ENCODE measurements at regions not wholly inside any gene's neighbourhood (a gene's known extent, or its start where the extent isn't known, plus 50 kb on each side); places are given as distances from the start of the nearest gene placed in this dataset.

DNA sequence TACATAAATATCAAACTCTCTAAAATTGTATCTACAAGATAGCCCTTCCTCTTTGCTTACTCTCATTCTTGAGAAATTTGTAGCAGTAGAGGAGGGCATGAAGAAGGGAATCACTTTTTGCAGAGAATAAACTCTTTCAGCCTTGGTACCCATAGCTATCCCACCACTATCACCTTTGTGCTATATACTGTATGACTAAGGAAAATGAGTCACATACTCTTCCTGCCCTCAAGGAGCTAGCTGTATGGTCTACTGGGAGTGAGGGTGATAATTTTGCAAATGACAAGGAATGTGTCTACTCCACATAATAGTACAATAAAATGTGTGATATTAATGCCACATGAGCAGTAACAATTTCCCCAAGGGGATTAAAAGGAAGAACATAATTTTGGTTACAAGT lies 184.6 kb upstream of the WSB1 start:
- Histone ChIP-seq H3K4me3 (ENCODE audit: low read length) (no peak overlapping the region), H4K20me1 (ENCODE audit: insufficient read depth) (no peaks in the 10 kb centered on the region), H3K9me3 (ENCODE audit: low read length) (peaks cover 3% of the 10 kb centered on the region), H3K4me2 (ENCODE audit: low read length) (no peak overlapping the region), H3K27me3 (ENCODE audit: insufficient read depth, low read depth, low read length) (no peaks in the 10 kb centered on the region), H3K79me2 (replicated peaks; ENCODE audit: insufficient read depth, low read length) (no peaks in the 10 kb centered on the region), H2AFZ (ENCODE audit: low read depth, low read length) (no peak overlapping the region), H3K9ac (ENCODE audit: low read length) (no peak overlapping the region), H3F3A (ENCODE audit: insufficient read depth, low read length, poor library complexity, severe bottlenecking) (no peaks in the 10 kb centered on the region), H3K36me3 (ENCODE audit: insufficient read depth, low read length) (no peaks in the 10 kb centered on the region), H3K9me2 (ENCODE audit: insufficient read depth, low read length) (no peaks in the 10 kb centered on the region), H3K27ac (ENCODE audit: low read length) (no peak overlapping the region)
- TF ChIP-seq, protein P1, sequence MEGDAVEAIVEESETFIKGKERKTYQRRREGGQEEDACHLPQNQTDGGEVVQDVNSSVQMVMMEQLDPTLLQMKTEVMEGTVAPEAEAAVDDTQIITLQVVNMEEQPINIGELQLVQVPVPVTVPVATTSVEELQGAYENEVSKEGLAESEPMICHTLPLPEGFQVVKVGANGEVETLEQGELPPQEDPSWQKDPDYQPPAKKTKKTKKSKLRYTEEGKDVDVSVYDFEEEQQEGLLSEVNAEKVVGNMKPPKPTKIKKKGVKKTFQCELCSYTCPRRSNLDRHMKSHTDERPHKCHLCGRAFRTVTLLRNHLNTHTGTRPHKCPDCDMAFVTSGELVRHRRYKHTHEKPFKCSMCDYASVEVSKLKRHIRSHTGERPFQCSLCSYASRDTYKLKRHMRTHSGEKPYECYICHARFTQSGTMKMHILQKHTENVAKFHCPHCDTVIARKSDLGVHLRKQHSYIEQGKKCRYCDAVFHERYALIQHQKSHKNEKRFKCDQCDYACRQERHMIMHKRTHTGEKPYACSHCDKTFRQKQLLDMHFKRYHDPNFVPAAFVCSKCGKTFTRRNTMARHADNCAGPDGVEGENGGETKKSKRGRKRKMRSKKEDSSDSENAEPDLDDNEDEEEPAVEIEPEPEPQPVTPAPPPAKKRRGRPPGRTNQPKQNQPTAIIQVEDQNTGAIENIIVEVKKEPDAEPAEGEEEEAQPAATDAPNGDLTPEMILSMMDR (IDR thresholded peaks at IDR 0.05; ENCODE audit: poor library complexity, severe bottlenecking) = no peak
- TF ChIP-seq, protein P2, sequence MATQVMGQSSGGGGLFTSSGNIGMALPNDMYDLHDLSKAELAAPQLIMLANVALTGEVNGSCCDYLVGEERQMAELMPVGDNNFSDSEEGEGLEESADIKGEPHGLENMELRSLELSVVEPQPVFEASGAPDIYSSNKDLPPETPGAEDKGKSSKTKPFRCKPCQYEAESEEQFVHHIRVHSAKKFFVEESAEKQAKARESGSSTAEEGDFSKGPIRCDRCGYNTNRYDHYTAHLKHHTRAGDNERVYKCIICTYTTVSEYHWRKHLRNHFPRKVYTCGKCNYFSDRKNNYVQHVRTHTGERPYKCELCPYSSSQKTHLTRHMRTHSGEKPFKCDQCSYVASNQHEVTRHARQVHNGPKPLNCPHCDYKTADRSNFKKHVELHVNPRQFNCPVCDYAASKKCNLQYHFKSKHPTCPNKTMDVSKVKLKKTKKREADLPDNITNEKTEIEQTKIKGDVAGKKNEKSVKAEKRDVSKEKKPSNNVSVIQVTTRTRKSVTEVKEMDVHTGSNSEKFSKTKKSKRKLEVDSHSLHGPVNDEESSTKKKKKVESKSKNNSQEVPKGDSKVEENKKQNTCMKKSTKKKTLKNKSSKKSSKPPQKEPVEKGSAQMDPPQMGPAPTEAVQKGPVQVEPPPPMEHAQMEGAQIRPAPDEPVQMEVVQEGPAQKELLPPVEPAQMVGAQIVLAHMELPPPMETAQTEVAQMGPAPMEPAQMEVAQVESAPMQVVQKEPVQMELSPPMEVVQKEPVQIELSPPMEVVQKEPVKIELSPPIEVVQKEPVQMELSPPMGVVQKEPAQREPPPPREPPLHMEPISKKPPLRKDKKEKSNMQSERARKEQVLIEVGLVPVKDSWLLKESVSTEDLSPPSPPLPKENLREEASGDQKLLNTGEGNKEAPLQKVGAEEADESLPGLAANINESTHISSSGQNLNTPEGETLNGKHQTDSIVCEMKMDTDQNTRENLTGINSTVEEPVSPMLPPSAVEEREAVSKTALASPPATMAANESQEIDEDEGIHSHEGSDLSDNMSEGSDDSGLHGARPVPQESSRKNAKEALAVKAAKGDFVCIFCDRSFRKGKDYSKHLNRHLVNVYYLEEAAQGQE (IDR thresholded peaks at IDR 0.05; ENCODE audit: borderline replicate concordance) = no peak
- TF ChIP-seq EP300 (conservative IDR thresholded peaks at IDR 0.05; ENCODE audit: poor library complexity, severe bottlenecking) = no peak
- TF ChIP-seq TAF1 (IDR thresholded peaks at IDR 0.05; ENCODE audit: low read depth) = no peak
- no peak for TF ChIP-seq MXI1 (conservative IDR thresholded peaks at IDR 0.05; ENCODE audit: poor library complexity, severe bottlenecking)
- no peak for TF ChIP-seq RAD21 (conservative IDR thresholded peaks at IDR 0.05)
- TF ChIP-seq EZH2 (IDR thresholded peaks at IDR 0.05; ENCODE audit: borderline replicate concordance, insufficient read depth, low read length, poor library complexity, severe bottlenecking) = no peak

DNA sequence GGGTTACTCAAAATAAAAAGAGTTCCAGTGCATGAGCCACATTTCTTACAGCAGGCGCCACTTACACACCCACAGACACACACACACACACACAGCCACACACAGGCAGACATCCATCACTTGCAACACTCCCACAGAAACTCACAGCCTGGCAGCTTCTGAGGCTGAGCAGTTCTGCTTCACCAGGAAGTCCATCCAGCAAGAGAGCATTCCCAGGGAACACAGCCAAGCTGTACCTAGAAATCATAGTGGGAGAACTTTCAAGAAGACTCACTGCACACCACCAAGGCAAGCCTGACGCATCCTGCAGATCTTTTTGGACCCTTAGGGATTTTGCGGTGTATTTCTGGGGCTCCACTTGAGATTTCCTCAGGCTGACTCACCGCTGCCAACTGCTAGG lies 140.9 kb upstream of the WSB1 start:
- TF ChIP-seq SMC3 (conservative IDR thresholded peaks at IDR 0.05; ENCODE audit: poor library complexity) (no peak), EZH2 (IDR thresholded peaks at IDR 0.05; ENCODE audit: borderline replicate concordance, insufficient read depth, low read length, poor library complexity, severe bottlenecking) (no peak), MXI1 (conservative IDR thresholded peaks at IDR 0.05; ENCODE audit: poor library complexity, severe bottlenecking) (no peak), RAD21 (conservative IDR thresholded peaks at IDR 0.05) (no peak), TAF1 (IDR thresholded peaks at IDR 0.05; ENCODE audit: low read depth) (no peak), EP300 (conservative IDR thresholded peaks at IDR 0.05; ENCODE audit: poor library complexity, severe bottlenecking) (no peak), POLR2AphosphoS5 (IDR thresholded peaks at IDR 0.05) (no peak)
- TF ChIP-seq, protein P1 (IDR thresholded peaks at IDR 0.05; ENCODE audit: poor library complexity, severe bottlenecking) = no peak
- TF ChIP-seq, protein P2 (IDR thresholded peaks at IDR 0.05; ENCODE audit: borderline replicate concordance) = no peak
- H3K27me3 ChIP-seq (ENCODE audit: insufficient read depth, low read depth, low read length) = no peaks in the 10 kb centered on the region
- H3K4me2 ChIP-seq (ENCODE audit: low read length) = no peak overlapping the region
- H3K9ac ChIP-seq (ENCODE audit: low read length) = no peak overlapping the region
- no peak overlapping the region for H3K4me3 ChIP-seq (ENCODE audit: low read length)
- no peaks in the 10 kb centered on the region for H3K79me2 ChIP-seq (replicated peaks; ENCODE audit: insufficient read depth, low read length)
- no peak overlapping the region for H2AFZ ChIP-seq (ENCODE audit: low read depth, low read length)
- no peaks in the 10 kb centered on the region for H4K20me1 ChIP-seq (ENCODE audit: insufficient read depth)
- no peaks in the 10 kb centered on the region for H3F3A ChIP-seq (ENCODE audit: insufficient read depth, low read length, poor library complexity, severe bottlenecking)
- H3K9me3 ChIP-seq (ENCODE audit: low read length) = peaks cover 8% of the 10 kb centered on the region
- no peaks in the 10 kb centered on the region for H3K9me2 ChIP-seq (ENCODE audit: insufficient read depth, low read length)
- no peak overlapping the region for H3K27ac ChIP-seq (ENCODE audit: low read length)
- no peaks in the 10 kb centered on the region for H3K36me3 ChIP-seq (ENCODE audit: insufficient read depth, low read length)

Measured in neural cell (in vitro differentiated cells).